Left ventricle myocardium superior (tissue), 1 donor: ENCODE measurements at regions not wholly inside any gene's neighbourhood (a gene's known extent, or its start where the extent isn't known, plus 50 kb on each side); places are given as distances from the start of the nearest gene placed in this dataset.
"Not testable (repeated sequence)": the region's sequence is repeated elsewhere in the genome, so short reads cannot be mapped to it uniquely, and the experiment has no call there.

Experiments used
- ATAC-seq: fragments of 200-7000 bp; cut with Tn5 transposase; one replicate; pipeline ENCODE4 v1.9.1; 2020; ENCODE audit warnings: mild to moderate bottlenecking, moderate library complexity
- DNase-seq: peaks from one replicate; pipeline ENCODE4 v3.0.0-alpha.2; 2020
- intact Hi-C: fragments of 100-400 bp; cut with micrococcal nuclease; formaldehyde crosslinking; loops from one replicate; pipeline ENCODE4 v1.11.0; 2022
- donor health status: DM: no; HTN: yes; CAD: no; lungs with severe emphysema.

GRCh38 chr18:30163573-30163972 is 879.0 kb downstream of the DSC3 start:
- ATAC-seq (no peak), DNase-seq (no peak)
- intact Hi-C loops, result no loop called here

GRCh38 chr18:30160124-30160523 is 882.4 kb downstream of the DSC3 start:
- ATAC-seq, result no peak
- no peak for DNase-seq
- intact Hi-C loops, result no loop called here

GRCh38 chr18:30150586-30151250 is 891.8 kb downstream of the DSC3 start:
- intact Hi-C loops, result no loop called here
- ATAC-seq (no peak), DNase-seq (no peak)

- intact Hi-C loops, result no loop called here
- no peak for ATAC-seq
- no peak for DNase-seq
These were observed 893.0 kb downstream of the DSC3 start for GRCh38 chr18:30149585-30149984.

GRCh38 chr18:30142870-30143269 is 899.7 kb downstream of the DSC3 start:
- DNase-seq (no peak), ATAC-seq (no peak)
- intact Hi-C loops, result no loop called here

GRCh38 chr18:30142248-30142647 is 900.3 kb downstream of the DSC3 start:
- ATAC-seq (no peak), DNase-seq (no peak)
- intact Hi-C loops, result no loop called here

- DNase-seq, intact Hi-C loops, ATAC-seq: not testable (repeated sequence)
These were observed 901.0 kb downstream of the DSC3 start for GRCh38 chr18:30141506-30141905.

GRCh38 chr18:30139631-30140287 is 902.8 kb downstream of the DSC3 start:
- DNase-seq, result no peak
- intact Hi-C loops, result no loop called here
- ATAC-seq, result no peak

- DNase-seq, result no peak
- intact Hi-C loops, result no loop called here
- ATAC-seq, result no peak
These were observed 906.6 kb downstream of the DSC3 start for GRCh38 chr18:30135938-30136337.

- DNase-seq, result no peak
- intact Hi-C loops, result no loop called here
- ATAC-seq, result no peak
These were observed 908.5 kb downstream of the DSC3 start for GRCh38 chr18:30134020-30134419.

- intact Hi-C loops, result no loop called here
- ATAC-seq (no peak), DNase-seq (no peak)
These were observed 909.6 kb downstream of the DSC3 start for GRCh38 chr18:30132959-30133358.

GRCh38 chr18:30121397-30121796 is 921.1 kb downstream of the DSC3 start:
- DNase-seq (no peak), ATAC-seq (no peak)
- intact Hi-C loops, result no loop called here

- intact Hi-C loops, result no loop called here
- ATAC-seq (no peak), DNase-seq (no peak)
These were observed 929.1 kb downstream of the DSC3 start for GRCh38 chr18:30113454-30113853.

GRCh38 chr18:30106356-30106755 is 936.2 kb downstream of the DSC3 start:
- ATAC-seq (no peak), DNase-seq (no peak)
- intact Hi-C loops, result no loop called here

- no peak for ATAC-seq
- intact Hi-C loops, result no loop called here
- no peak for DNase-seq
These were observed 938.7 kb downstream of the DSC3 start for GRCh38 chr18:30103881-30104280.

- intact Hi-C loops, result no loop called here
- ATAC-seq, result no peak
- no peak for DNase-seq
These were observed 945.7 kb downstream of the DSC3 start for GRCh38 chr18:30096796-30097195.

GRCh38 chr18:30094556-30094955 is 948.0 kb downstream of the DSC3 start:
- no peak for DNase-seq
- no peak for ATAC-seq
- intact Hi-C loops, result no loop called here

GRCh38 chr18:30093376-30093775 is 949.2 kb downstream of the DSC3 start:
- no peak for ATAC-seq
- intact Hi-C loops, result no loop called here
- DNase-seq, result no peak

GRCh38 chr18:30088238-30089015 is 954.1 kb downstream of the DSC3 start:
- intact Hi-C loops, result no loop called here
- ATAC-seq, result no peak
- no peak for DNase-seq

GRCh38 chr18:30086351-30086750 is 956.2 kb downstream of the DSC3 start:
- intact Hi-C loops, result no loop called here
- no peak for ATAC-seq
- DNase-seq, result no peak

- intact Hi-C loops, result no loop called here
- no peak for DNase-seq
- ATAC-seq, result no peak
These were observed 961.4 kb downstream of the DSC3 start for GRCh38 chr18:30081122-30081521.
